ENCODE measurements at regions not wholly inside any gene's neighbourhood (a gene's known extent, or its start where the extent isn't known, plus 50 kb on each side); places are given as distances from the start of the nearest gene placed in this dataset.

- H3K27ac ChIP-seq (ENCODE audit: insufficient read depth, low read depth, low read length, poor library complexity, severe bottlenecking) = no peak overlapping the region
- no peaks in the 10 kb centered on the region for H3K9me3 ChIP-seq (ENCODE audit: control insufficient read depth, low read length)
- no peak overlapping the region for H3K4me3 ChIP-seq (ENCODE audit: insufficient read depth, low read depth, low read length)
- no peaks in the 10 kb centered on the region for H3K27me3 ChIP-seq (ENCODE audit: control insufficient read depth, insufficient read depth, low read length, poor library complexity, severe bottlenecking)
- no peaks in the 10 kb centered on the region for H3K4me1 ChIP-seq (ENCODE audit: control insufficient read depth, insufficient read depth, low read length)
- WGBS, 2 experiments = 94 to 96% methylated on average over 4 of the region's 4 CpGs
- no peaks in the 10 kb centered on the region for H3K36me3 ChIP-seq (ENCODE audit: control insufficient read depth, insufficient read depth, low read length)
Measured at GRCh38 chr1:219463636-219464035, 149.3 kb downstream of the ZC3H11B start.

GRCh38 chr1:219461981-219462400 lies 150.9 kb downstream of the ZC3H11B start:
- no peaks in the 10 kb centered on the region for H3K4me1 ChIP-seq (ENCODE audit: control insufficient read depth, insufficient read depth, low read length)
- no peak overlapping the region for H3K27ac ChIP-seq (ENCODE audit: insufficient read depth, low read depth, low read length, poor library complexity, severe bottlenecking)
- WGBS, 2 experiments = 90 to 91% methylated on average over 1 of the region's 1 CpG
- no peaks in the 10 kb centered on the region for H3K27me3 ChIP-seq (ENCODE audit: control insufficient read depth, insufficient read depth, low read length, poor library complexity, severe bottlenecking)
- no peak overlapping the region for H3K4me3 ChIP-seq (ENCODE audit: insufficient read depth, low read depth, low read length)
- H3K9me3 ChIP-seq (ENCODE audit: control insufficient read depth, low read length) = no peaks in the 10 kb centered on the region
- H3K36me3 ChIP-seq (ENCODE audit: control insufficient read depth, insufficient read depth, low read length) = no peaks in the 10 kb centered on the region

GRCh38 chr1:219460896-219461815 lies 151.7 kb downstream of the ZC3H11B start:
- WGBS, 2 experiments = 86 to 90% methylated on average over 11 of the region's 11 CpGs
- Histone ChIP-seq H3K36me3 (ENCODE audit: control insufficient read depth, insufficient read depth, low read length) (no peaks in the 10 kb centered on the region), H3K9me3 (ENCODE audit: control insufficient read depth, low read length) (no peaks in the 10 kb centered on the region), H3K4me3 (ENCODE audit: insufficient read depth, low read depth, low read length) (no peak overlapping the region), H3K27me3 (ENCODE audit: control insufficient read depth, insufficient read depth, low read length, poor library complexity, severe bottlenecking) (no peaks in the 10 kb centered on the region), H3K4me1 (ENCODE audit: control insufficient read depth, insufficient read depth, low read length) (no peaks in the 10 kb centered on the region), H3K27ac (ENCODE audit: insufficient read depth, low read depth, low read length, poor library complexity, severe bottlenecking) (no peak overlapping the region)

DNA sequence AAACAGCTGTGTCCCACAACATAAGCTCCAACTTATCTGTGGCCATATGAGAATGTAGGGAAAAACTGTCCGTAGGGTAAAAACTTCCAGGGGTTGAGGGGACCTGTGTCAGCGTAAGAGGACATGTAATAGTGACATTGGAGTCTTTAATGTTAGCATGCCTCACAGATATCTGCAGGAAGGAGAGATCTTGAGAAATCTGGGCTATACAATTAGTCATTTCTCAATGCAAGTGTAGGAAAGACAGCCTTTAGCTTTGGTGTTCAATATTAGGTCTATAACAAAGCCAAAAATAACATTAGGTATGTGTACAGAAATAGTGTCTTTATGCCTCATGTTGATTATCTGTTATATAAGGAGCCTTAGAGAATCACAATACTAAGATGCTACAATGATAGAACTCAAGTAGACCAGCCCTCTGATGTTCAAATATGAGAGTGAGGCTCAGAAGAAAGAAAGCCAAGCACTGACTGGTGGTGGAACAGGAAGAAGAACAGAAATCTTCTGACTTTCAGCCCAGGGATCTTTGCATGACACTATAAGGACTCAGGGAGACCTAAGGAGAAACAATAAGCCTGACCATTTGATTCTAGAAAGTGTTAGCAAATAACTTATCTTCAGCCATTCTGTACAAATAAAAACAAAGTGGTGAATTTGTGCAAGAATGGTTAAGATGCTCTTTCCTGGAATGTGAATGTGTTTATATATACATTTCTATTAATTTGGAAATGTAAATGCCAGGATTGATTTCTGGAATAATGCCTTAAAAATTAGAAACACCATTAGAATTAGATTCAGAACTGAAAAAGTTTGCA lies 152.6 kb downstream of the ZC3H11B start:
- WGBS, 2 experiments = 94 to 100% methylated on average over 2 of the region's 2 CpGs
- Histone ChIP-seq H3K4me3 (ENCODE audit: insufficient read depth, low read depth, low read length) (no peak overlapping the region), H3K27me3 (ENCODE audit: control insufficient read depth, insufficient read depth, low read length, poor library complexity, severe bottlenecking) (no peaks in the 10 kb centered on the region), H3K36me3 (ENCODE audit: control insufficient read depth, insufficient read depth, low read length) (no peaks in the 10 kb centered on the region), H3K4me1 (ENCODE audit: control insufficient read depth, insufficient read depth, low read length) (no peaks in the 10 kb centered on the region), H3K9me3 (ENCODE audit: control insufficient read depth, low read length) (no peaks in the 10 kb centered on the region), H3K27ac (ENCODE audit: insufficient read depth, low read depth, low read length, poor library complexity, severe bottlenecking) (no peak overlapping the region)

- Histone ChIP-seq H3K27ac (ENCODE audit: insufficient read depth, low read depth, low read length, poor library complexity, severe bottlenecking) (no peak overlapping the region), H3K4me1 (ENCODE audit: control insufficient read depth, insufficient read depth, low read length) (no peaks in the 10 kb centered on the region), H3K36me3 (ENCODE audit: control insufficient read depth, insufficient read depth, low read length) (no peaks in the 10 kb centered on the region), H3K4me3 (ENCODE audit: insufficient read depth, low read depth, low read length) (no peak overlapping the region), H3K27me3 (ENCODE audit: control insufficient read depth, insufficient read depth, low read length, poor library complexity, severe bottlenecking) (no peaks in the 10 kb centered on the region), H3K9me3 (ENCODE audit: control insufficient read depth, low read length) (no peaks in the 10 kb centered on the region)
- 87 to 90% methylated on average over 5 of the region's 5 CpGs for WGBS, 2 experiments
Measured at GRCh38 chr1:219459351-219460080, 153.4 kb downstream of the ZC3H11B start.

DNA sequence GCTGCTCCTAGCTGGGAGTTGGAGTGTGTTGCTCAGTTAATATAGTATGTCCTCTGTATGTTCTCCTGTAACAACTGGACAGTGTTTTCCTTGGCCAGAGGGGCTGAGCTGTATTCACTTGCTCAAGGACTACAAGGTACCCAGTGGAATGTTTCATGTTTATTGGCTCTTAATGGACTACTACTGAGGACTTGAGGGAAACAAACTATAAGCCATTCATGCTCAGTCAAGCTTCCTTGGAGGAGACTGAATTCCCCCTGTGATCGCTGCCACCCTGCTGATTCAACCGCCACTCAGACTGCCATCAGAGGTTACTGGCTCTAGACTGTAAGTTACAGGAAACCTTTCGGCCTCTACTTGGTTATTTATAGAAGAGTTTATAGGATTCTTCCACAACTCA lies 166.6 kb downstream of the ZC3H11B start:
- WGBS, 2 experiments = 27 to 37% methylated on average over 2 of the region's 3 CpGs
- H3K4me1 ChIP-seq (ENCODE audit: control insufficient read depth, insufficient read depth, low read length) = peaks cover 6% of the 10 kb centered on the region
- H3K4me3 ChIP-seq (ENCODE audit: insufficient read depth, low read depth, low read length) = no peak overlapping the region
- no peaks in the 10 kb centered on the region for H3K27me3 ChIP-seq (ENCODE audit: control insufficient read depth, insufficient read depth, low read length, poor library complexity, severe bottlenecking)
- no peaks in the 10 kb centered on the region for H3K9me3 ChIP-seq (ENCODE audit: control insufficient read depth, low read length)
- H3K36me3 ChIP-seq (ENCODE audit: control insufficient read depth, insufficient read depth, low read length) = no peaks in the 10 kb centered on the region
- no peak overlapping the region for H3K27ac ChIP-seq (ENCODE audit: insufficient read depth, low read depth, low read length, poor library complexity, severe bottlenecking)

DNA sequence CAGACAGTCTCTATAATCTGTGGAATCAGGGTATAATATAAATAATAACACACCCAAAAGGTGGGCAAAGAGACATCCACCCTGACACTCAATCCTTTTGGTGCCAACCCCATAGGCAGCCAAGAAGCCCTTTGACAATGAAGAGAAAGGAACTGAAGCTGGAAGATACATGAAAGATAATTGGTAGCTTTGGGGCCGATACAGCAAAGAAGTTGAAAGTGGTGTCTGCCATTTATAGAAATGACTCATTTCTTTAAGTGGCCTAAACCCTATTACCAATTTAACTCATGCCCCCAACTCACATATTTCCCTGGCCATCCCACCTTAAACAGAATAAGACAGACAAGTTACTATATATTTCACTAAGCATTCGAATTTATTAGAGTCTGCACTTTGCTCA lies 167.0 kb downstream of the ZC3H11B start:
- Histone ChIP-seq H3K36me3 (ENCODE audit: control insufficient read depth, insufficient read depth, low read length) (no peaks in the 10 kb centered on the region), H3K9me3 (ENCODE audit: control insufficient read depth, low read length) (no peaks in the 10 kb centered on the region), H3K4me1 (ENCODE audit: control insufficient read depth, insufficient read depth, low read length) (peaks cover 6% of the 10 kb centered on the region), H3K27ac (ENCODE audit: insufficient read depth, low read depth, low read length, poor library complexity, severe bottlenecking) (no peak overlapping the region), H3K4me3 (ENCODE audit: insufficient read depth, low read depth, low read length) (no peak overlapping the region), H3K27me3 (ENCODE audit: control insufficient read depth, insufficient read depth, low read length, poor library complexity, severe bottlenecking) (no peaks in the 10 kb centered on the region)
- 97 to 100% methylated on average over 2 of the region's 2 CpGs for WGBS, 2 experiments

DNA sequence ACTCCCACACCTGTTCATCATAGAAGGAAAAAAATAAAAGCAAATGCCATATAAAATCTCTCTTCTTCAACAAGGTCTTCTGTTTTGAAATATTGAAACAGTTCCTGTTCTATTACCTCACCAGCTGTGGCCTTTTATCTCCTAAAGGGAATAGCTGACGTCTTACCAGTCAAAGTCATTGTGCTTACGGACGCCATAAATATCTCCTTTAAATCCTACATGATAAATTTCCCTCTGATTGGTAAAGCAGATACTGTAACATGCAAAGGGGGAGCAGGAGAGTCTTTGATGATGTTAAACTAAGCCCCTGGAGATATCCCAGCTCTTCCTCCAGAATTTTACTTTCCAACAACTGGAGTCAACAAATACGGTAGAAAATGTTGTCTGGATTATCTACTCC lies 168.4 kb downstream of the ZC3H11B start:
- H3K36me3 ChIP-seq (ENCODE audit: control insufficient read depth, insufficient read depth, low read length) = no peaks in the 10 kb centered on the region
- H3K27ac ChIP-seq (ENCODE audit: insufficient read depth, low read depth, low read length, poor library complexity, severe bottlenecking) = no peak overlapping the region
- H3K4me1 ChIP-seq (ENCODE audit: control insufficient read depth, insufficient read depth, low read length) = peaks cover 6% of the 10 kb centered on the region
- no peaks in the 10 kb centered on the region for H3K9me3 ChIP-seq (ENCODE audit: control insufficient read depth, low read length)
- no peak overlapping the region for H3K4me3 ChIP-seq (ENCODE audit: insufficient read depth, low read depth, low read length)
- 88 to 95% methylated on average over 4 of the region's 4 CpGs for WGBS, 2 experiments
- H3K27me3 ChIP-seq (ENCODE audit: control insufficient read depth, insufficient read depth, low read length, poor library complexity, severe bottlenecking) = no peaks in the 10 kb centered on the region

GRCh38 chr1:219443763-219444162 lies 169.1 kb downstream of the ZC3H11B start:
- Histone ChIP-seq H3K4me3 (ENCODE audit: insufficient read depth, low read depth, low read length) (no peak overlapping the region), H3K9me3 (ENCODE audit: control insufficient read depth, low read length) (no peaks in the 10 kb centered on the region), H3K27ac (ENCODE audit: insufficient read depth, low read depth, low read length, poor library complexity, severe bottlenecking) (no peak overlapping the region), H3K4me1 (ENCODE audit: control insufficient read depth, insufficient read depth, low read length) (peaks cover 6% of the 10 kb centered on the region), H3K36me3 (ENCODE audit: control insufficient read depth, insufficient read depth, low read length) (no peaks in the 10 kb centered on the region), H3K27me3 (ENCODE audit: control insufficient read depth, insufficient read depth, low read length, poor library complexity, severe bottlenecking) (no peaks in the 10 kb centered on the region)
- 93 to 96% methylated on average over 2 of the region's 2 CpGs for WGBS, 2 experiments
